H1 (cell line): ENCODE measurements at regions not wholly inside any gene's neighbourhood (a gene's known extent, or its start where the extent isn't known, plus 50 kb on each side); places are given as distances from the start of the nearest gene placed in this dataset.

Source experiments
- TAF1 ChIP-seq: IDR thresholded peaks from 2 replicates; pipeline ENCODE4 v1.6.1; 2011; ENCODE audit warnings: mild to moderate bottlenecking, low read depth, low read length
- TF ChIP-seq, protein P1 (sequence below): fragments of 300-600 bp; sonication (generic); IDR thresholded peaks from 2 replicates; pipeline ENCODE4 v1.7.1; 2012; ENCODE audit warnings: low read length, moderate library complexity, mild to moderate bottlenecking, inconsistent platforms; ENCODE audit not compliant: insufficient replicate concordance

DNA sequence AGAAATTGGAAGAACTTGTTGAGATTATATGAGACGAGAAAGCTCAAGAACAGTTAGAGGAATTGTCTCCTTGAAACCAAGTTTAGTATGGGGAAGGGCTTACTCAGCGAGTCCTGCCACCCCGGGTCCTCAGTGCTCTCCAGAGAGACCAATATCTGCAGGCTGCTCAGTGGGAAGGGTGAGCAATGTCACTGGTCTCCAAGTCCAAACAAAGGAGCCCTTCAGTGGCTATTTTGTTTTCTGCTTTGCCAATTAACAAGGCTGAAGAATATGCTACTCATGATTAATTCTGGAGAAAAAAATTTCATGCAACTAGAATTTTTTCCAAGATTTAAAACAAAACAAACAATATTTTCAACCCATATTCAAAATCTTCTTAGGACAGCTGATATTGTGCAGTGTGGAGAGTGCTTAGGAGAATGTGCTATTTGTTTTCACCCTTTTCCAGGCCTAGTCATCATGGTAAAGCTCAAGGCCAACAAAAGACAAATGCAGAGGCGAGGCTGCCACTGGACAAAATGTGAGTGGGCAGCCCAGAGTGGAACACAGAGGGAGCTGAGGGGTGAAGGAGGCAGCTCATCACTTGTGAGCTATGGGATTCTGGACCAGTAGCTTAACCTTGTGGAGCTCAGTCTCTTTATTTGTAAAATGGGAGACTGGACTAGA lies 83.8 kb upstream of the TMEM17 start (continued):
- TF ChIP-seq, protein P1, sequence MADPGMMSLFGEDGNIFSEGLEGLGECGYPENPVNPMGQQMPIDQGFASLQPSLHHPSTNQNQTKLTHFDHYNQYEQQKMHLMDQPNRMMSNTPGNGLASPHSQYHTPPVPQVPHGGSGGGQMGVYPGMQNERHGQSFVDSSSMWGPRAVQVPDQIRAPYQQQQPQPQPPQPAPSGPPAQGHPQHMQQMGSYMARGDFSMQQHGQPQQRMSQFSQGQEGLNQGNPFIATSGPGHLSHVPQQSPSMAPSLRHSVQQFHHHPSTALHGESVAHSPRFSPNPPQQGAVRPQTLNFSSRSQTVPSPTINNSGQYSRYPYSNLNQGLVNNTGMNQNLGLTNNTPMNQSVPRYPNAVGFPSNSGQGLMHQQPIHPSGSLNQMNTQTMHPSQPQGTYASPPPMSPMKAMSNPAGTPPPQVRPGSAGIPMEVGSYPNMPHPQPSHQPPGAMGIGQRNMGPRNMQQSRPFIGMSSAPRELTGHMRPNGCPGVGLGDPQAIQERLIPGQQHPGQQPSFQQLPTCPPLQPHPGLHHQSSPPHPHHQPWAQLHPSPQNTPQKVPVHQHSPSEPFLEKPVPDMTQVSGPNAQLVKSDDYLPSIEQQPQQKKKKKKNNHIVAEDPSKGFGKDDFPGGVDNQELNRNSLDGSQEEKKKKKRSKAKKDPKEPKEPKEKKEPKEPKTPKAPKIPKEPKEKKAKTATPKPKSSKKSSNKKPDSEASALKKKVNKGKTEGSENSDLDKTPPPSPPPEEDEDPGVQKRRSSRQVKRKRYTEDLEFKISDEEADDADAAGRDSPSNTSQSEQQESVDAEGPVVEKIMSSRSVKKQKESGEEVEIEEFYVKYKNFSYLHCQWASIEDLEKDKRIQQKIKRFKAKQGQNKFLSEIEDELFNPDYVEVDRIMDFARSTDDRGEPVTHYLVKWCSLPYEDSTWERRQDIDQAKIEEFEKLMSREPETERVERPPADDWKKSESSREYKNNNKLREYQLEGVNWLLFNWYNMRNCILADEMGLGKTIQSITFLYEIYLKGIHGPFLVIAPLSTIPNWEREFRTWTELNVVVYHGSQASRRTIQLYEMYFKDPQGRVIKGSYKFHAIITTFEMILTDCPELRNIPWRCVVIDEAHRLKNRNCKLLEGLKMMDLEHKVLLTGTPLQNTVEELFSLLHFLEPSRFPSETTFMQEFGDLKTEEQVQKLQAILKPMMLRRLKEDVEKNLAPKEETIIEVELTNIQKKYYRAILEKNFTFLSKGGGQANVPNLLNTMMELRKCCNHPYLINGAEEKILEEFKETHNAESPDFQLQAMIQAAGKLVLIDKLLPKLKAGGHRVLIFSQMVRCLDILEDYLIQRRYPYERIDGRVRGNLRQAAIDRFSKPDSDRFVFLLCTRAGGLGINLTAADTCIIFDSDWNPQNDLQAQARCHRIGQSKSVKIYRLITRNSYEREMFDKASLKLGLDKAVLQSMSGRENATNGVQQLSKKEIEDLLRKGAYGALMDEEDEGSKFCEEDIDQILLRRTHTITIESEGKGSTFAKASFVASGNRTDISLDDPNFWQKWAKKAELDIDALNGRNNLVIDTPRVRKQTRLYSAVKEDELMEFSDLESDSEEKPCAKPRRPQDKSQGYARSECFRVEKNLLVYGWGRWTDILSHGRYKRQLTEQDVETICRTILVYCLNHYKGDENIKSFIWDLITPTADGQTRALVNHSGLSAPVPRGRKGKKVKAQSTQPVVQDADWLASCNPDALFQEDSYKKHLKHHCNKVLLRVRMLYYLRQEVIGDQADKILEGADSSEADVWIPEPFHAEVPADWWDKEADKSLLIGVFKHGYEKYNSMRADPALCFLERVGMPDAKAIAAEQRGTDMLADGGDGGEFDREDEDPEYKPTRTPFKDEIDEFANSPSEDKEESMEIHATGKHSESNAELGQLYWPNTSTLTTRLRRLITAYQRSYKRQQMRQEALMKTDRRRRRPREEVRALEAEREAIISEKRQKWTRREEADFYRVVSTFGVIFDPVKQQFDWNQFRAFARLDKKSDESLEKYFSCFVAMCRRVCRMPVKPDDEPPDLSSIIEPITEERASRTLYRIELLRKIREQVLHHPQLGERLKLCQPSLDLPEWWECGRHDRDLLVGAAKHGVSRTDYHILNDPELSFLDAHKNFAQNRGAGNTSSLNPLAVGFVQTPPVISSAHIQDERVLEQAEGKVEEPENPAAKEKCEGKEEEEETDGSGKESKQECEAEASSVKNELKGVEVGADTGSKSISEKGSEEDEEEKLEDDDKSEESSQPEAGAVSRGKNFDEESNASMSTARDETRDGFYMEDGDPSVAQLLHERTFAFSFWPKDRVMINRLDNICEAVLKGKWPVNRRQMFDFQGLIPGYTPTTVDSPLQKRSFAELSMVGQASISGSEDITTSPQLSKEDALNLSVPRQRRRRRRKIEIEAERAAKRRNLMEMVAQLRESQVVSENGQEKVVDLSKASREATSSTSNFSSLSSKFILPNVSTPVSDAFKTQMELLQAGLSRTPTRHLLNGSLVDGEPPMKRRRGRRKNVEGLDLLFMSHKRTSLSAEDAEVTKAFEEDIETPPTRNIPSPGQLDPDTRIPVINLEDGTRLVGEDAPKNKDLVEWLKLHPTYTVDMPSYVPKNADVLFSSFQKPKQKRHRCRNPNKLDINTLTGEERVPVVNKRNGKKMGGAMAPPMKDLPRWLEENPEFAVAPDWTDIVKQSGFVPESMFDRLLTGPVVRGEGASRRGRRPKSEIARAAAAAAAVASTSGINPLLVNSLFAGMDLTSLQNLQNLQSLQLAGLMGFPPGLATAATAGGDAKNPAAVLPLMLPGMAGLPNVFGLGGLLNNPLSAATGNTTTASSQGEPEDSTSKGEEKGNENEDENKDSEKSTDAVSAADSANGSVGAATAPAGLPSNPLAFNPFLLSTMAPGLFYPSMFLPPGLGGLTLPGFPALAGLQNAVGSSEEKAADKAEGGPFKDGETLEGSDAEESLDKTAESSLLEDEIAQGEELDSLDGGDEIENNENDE: no peak
- TF ChIP-seq TAF1: no peak
- TF ChIP-seq, all 59 proteins: peak for 0
